DND-41 (cell line): ENCODE measurements at regions not wholly inside any gene's neighbourhood (a gene's known extent, or its start where the extent isn't known, plus 50 kb on each side); places are given as distances from the start of the nearest gene placed in this dataset.

Experiments used
- ATAC-seq: fragments of 200-7000 bp; cut with Tn5 transposase; 3 replicates; pipeline ENCODE4 v1.9.1; 2021; ENCODE audit warnings: low read depth; ENCODE audit not compliant: insufficient read depth
- DNase-seq: peaks from one replicate; pipeline ENCODE4 v3.0.0-alpha.2; 2020
- H2AFZ ChIP-seq: 2 replicates; pipeline ENCODE4 v1.6.0; 2012; ENCODE audit warnings: low read depth, low read length
- H3K27ac ChIP-seq: 2 replicates; pipeline ENCODE4 v1.5.1; 2012; ENCODE audit warnings: low read length, inconsistent platforms
- H3K27me3 ChIP-seq: fragments of 200-600 bp; sonication (generic); 2 replicates; pipeline ENCODE4 v1.6.0; 2012; ENCODE audit warnings: low read length, mild to moderate bottlenecking, inconsistent platforms; ENCODE audit not compliant: insufficient read depth, poor library complexity
- H3K36me3 ChIP-seq: 2 replicates; pipeline ENCODE4 v1.5.1; 2012; ENCODE audit warnings: low read length, inconsistent platforms; ENCODE audit not compliant: insufficient read depth
- H3K4me1 ChIP-seq: 2 replicates; pipeline ENCODE4 v1.5.1; 2012; ENCODE audit warnings: mild to moderate bottlenecking, low read length; ENCODE audit not compliant: insufficient read depth
- H3K4me2 ChIP-seq: 2 replicates; pipeline ENCODE4 v1.6.0; 2012; ENCODE audit warnings: mild to moderate bottlenecking, moderate library complexity, low read length, inconsistent platforms; ENCODE audit not compliant: insufficient read depth
- H3K4me3 ChIP-seq, 2 experiments: fragments of 200-600 bp in 1 of 2; shearing (Covaris generic) in 1 of 2; 2 replicates each; pipeline ENCODE4 v1.5.1; 2012 to 2016; ENCODE audit warnings: inconsistent platforms in 2 of 2, low read length in 2 of 2, mild to moderate bottlenecking in 2 of 2, low read depth in 1 of 2, moderate library complexity in 1 of 2
- H3K79me2 ChIP-seq: 2 replicates; pipeline ENCODE4 v1.6.0; 2012; ENCODE audit warnings: low read length, inconsistent platforms; ENCODE audit not compliant: insufficient read depth
- H3K9ac ChIP-seq: 2 replicates; pipeline ENCODE4 v1.6.0; 2012; ENCODE audit warnings: low read depth, mild to moderate bottlenecking, inconsistent platforms, low read length, moderate library complexity
- H3K9me3 ChIP-seq: 2 replicates; pipeline ENCODE4 v1.5.1; 2012; ENCODE audit warnings: low read length, moderate library complexity, mild to moderate bottlenecking, inconsistent platforms; ENCODE audit not compliant: insufficient read depth, severe bottlenecking
- H4K20me1 ChIP-seq: 2 replicates; pipeline ENCODE4 v1.6.0; 2012; ENCODE audit warnings: low read length; ENCODE audit not compliant: insufficient read depth
- EZH2 ChIP-seq: IDR thresholded peaks from 3 replicates; pipeline ENCODE4 v1.6.1; 2012; ENCODE audit warnings: borderline replicate concordance, low read depth, mild to moderate bottlenecking, moderate library complexity, low read length, inconsistent platforms; ENCODE audit not compliant: severe bottlenecking
- TF ChIP-seq, protein P1 (sequence below): IDR thresholded peaks from 2 replicates; pipeline ENCODE4 v1.5.1; 2012; ENCODE audit warnings: borderline replicate concordance, low read length, moderate library complexity, mild to moderate bottlenecking; ENCODE audit not compliant: poor library complexity, severe bottlenecking; ENCODE audit errors: extremely low read depth

GRCh38 chr2:100733391-100734187, 86.3 kb upstream of the NPAS2 start:
- no peak for ATAC-seq
- no peaks in the 10 kb centered on the region for H3K27me3 ChIP-seq
- TF ChIP-seq, protein P1, sequence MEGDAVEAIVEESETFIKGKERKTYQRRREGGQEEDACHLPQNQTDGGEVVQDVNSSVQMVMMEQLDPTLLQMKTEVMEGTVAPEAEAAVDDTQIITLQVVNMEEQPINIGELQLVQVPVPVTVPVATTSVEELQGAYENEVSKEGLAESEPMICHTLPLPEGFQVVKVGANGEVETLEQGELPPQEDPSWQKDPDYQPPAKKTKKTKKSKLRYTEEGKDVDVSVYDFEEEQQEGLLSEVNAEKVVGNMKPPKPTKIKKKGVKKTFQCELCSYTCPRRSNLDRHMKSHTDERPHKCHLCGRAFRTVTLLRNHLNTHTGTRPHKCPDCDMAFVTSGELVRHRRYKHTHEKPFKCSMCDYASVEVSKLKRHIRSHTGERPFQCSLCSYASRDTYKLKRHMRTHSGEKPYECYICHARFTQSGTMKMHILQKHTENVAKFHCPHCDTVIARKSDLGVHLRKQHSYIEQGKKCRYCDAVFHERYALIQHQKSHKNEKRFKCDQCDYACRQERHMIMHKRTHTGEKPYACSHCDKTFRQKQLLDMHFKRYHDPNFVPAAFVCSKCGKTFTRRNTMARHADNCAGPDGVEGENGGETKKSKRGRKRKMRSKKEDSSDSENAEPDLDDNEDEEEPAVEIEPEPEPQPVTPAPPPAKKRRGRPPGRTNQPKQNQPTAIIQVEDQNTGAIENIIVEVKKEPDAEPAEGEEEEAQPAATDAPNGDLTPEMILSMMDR: no peak
- no peak for TF ChIP-seq EZH2
- no peak overlapping the region for H2AFZ ChIP-seq
- DNase-seq: no peak
- no peak overlapping the region for H3K4me2 ChIP-seq
- H3K27ac ChIP-seq: no peak overlapping the region
- no peaks in the 10 kb centered on the region for H4K20me1 ChIP-seq
- no peak overlapping the region for H3K9ac ChIP-seq
- peaks cover 5% of the 10 kb centered on the region for H3K9me3 ChIP-seq
- H3K4me1 ChIP-seq: no peaks in the 10 kb centered on the region
- no peaks in the 10 kb centered on the region for H3K79me2 ChIP-seq
- H3K4me3 ChIP-seq: no peak overlapping the region
- no peaks in the 10 kb centered on the region for H3K36me3 ChIP-seq

- Histone ChIP-seq H3K27me3 (no peaks in the 10 kb centered on the region), H3K79me2 (no peaks in the 10 kb centered on the region), H4K20me1 (no peaks in the 10 kb centered on the region), H3K36me3 (no peaks in the 10 kb centered on the region), H3K9ac (no peak overlapping the region), H2AFZ (no peak overlapping the region), H3K27ac (no peak overlapping the region), H3K4me1 (no peaks in the 10 kb centered on the region), H3K9me3 (no peaks in the 10 kb centered on the region), H3K4me3 (no peak overlapping the region), H3K4me2 (no peak overlapping the region)
- DNase-seq (no peak), ATAC-seq (no peak)
- TF ChIP-seq, protein P1: no peak
- TF ChIP-seq EZH2: no peak
Measured at GRCh38 chr2:100736121-100736915, 83.6 kb upstream of the NPAS2 start.

DNA sequence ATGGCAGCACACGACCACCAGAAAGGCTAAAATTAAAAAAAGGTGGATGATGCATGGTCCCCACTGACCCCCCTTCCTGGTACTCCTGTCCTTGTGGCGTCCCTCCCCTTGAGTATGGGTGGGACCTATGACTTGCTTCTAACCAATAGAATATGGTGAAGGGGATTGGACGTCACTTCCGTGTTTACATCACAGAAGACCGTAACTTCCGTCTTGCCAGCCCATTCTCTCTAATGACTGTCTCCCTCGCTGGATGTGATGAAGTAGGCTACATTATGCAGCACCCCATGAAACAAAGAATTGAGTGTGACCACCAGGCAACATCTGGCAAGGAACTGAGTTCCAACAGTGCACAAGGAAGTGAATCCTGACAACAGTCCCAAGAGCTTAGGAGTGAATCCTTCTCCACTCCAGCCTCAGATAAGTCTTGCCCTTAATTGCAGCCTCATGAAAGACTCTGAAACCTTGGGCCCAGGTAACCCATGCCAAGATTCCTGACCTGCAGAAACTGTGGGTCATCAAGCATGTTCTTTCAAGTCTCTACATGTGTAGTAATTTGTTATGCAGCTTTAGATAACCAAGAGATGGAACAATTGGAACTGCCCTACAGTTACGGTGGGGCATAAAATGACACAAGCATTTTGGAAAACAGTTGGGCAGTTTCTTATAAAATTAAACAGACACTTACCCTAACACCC, 80.1 kb upstream of the NPAS2 start:
- Histone ChIP-seq H3K9ac (no peak overlapping the region), H2AFZ (no peak overlapping the region), H3K4me3 (no peak overlapping the region), H3K9me3 (no peaks in the 10 kb centered on the region), H3K27ac (no peak overlapping the region), H4K20me1 (no peaks in the 10 kb centered on the region), H3K4me2 (no peak overlapping the region), H3K79me2 (no peaks in the 10 kb centered on the region), H3K4me1 (no peaks in the 10 kb centered on the region), H3K36me3 (no peaks in the 10 kb centered on the region), H3K27me3 (no peaks in the 10 kb centered on the region)
- TF ChIP-seq, protein P1: no peak
- no peak for TF ChIP-seq EZH2
- ATAC-seq (no peak), DNase-seq (no peak)
